SK-N-SH (cell line): ENCODE measurements at regions not wholly inside any gene's neighbourhood (a gene's known extent, or its start where the extent isn't known, plus 50 kb on each side); places are given as distances from the start of the nearest gene placed in this dataset.

Experiments
- CTCF ChIA-PET: fragments of 300-600, 350-600 bp; formaldehyde crosslinking; extraction: SDS; loops from one replicate; lab custom pipeline; 2021; lab: Yijun Ruan, JAX
- POLR2A ChIA-PET: fragments of 350-600 bp; sonication (Branson Sonifier 250); formaldehyde crosslinking; extraction: SDS; loops from one replicate; lab custom pipeline; 2020; ENCODE audit warnings: antibody characterized with exemption, inconsistent platforms; lab: Yijun Ruan, JAX
- DNase-seq: peaks from one replicate; pipeline ENCODE4 v3.0.0; 2012
- H2AFZ ChIP-seq: fragments of 200-600 bp; sonication (generic); 2 replicates; pipeline ENCODE4 v1.8.1; 2016; ENCODE audit warnings: antibody characterized with exemption, mild to moderate bottlenecking, low read depth
- H3F3A ChIP-seq: fragments of 200-600 bp; sonication (generic); replicated peaks from 2 replicates; pipeline ENCODE3; 2016; ENCODE audit warnings: antibody characterized with exemption, mild to moderate bottlenecking; ENCODE audit not compliant: insufficient read depth
- H3K27ac ChIP-seq, 2 experiments: fragments of 200-500 bp in 1 of 2; fragments of 200-600 bp in 1 of 2; sonication (Bioruptor generic) in 1 of 2; sonication (generic), shearing (Covaris generic) in 1 of 2; 2 replicates each; pipeline versions ENCODE4 v1.5.1 to v1.6.1; 2014 to 2016; ENCODE audit warnings: low read depth in 2 of 2, inconsistent platforms in 1 of 2, low read length in 1 of 2, mild to moderate bottlenecking in 1 of 2, mixed read lengths in 1 of 2
- H3K27me3 ChIP-seq: fragments of 200-600 bp; sonication (generic), shearing (Covaris generic); 2 replicates; pipeline ENCODE4 v1.6.1; 2016; ENCODE audit warnings: mixed run types; ENCODE audit not compliant: insufficient read depth
- H3K36me3 ChIP-seq, 2 experiments: fragments of 200-500 bp in 1 of 2; fragments of 200-600 bp in 1 of 2; sonication (Bioruptor generic) in 1 of 2; sonication (generic) in 1 of 2; replicated peaks in 1 of 2; 2 replicates each; pipeline versions ENCODE3 to v1.5.1; 2014 to 2016; ENCODE audit warnings: low read length in 1 of 2, mild to moderate bottlenecking in 1 of 2; ENCODE audit not compliant: insufficient read depth in 2 of 2, control insufficient read depth in 1 of 2
- H3K4me1 ChIP-seq, 2 experiments: fragments of 200-500 bp in 1 of 2; fragments of 200-600 bp in 1 of 2; sonication (Bioruptor generic) in 1 of 2; sonication (generic), shearing (Covaris generic) in 1 of 2; 2 replicates each; pipeline versions ENCODE4 v1.5.1 to v1.6.1; 2014 to 2016; ENCODE audit warnings: low read depth in 1 of 2, low read length in 1 of 2, mixed run types in 1 of 2; ENCODE audit not compliant: insufficient read depth in 2 of 2, control insufficient read depth in 1 of 2
- H3K4me2 ChIP-seq: fragments of 200-600 bp; sonication (generic), shearing (Covaris generic); 2 replicates; pipeline ENCODE4 v1.6.1; 2017; ENCODE audit warnings: mixed run types
- H3K4me3 ChIP-seq, 2 experiments: fragments of 200-500 bp in 1 of 2; fragments of 200-600 bp in 1 of 2; sonication (Bioruptor generic) in 1 of 2; sonication (generic), shearing (Covaris generic) in 1 of 2; 2 replicates each; pipeline versions ENCODE4 v1.5.1 to v1.8.1; 2014 to 2016; ENCODE audit warnings: low read depth in 2 of 2, inconsistent platforms in 1 of 2, low read length in 1 of 2, mild to moderate bottlenecking in 1 of 2, mixed read lengths in 1 of 2, moderate library complexity in 1 of 2
- H3K79me2 ChIP-seq: fragments of 200-600 bp; sonication (generic); 2 replicates; pipeline ENCODE4 v1.8.1; 2017; ENCODE audit warnings: mild to moderate bottlenecking; ENCODE audit not compliant: insufficient read depth
- H3K9ac ChIP-seq: fragments of 200-600 bp; sonication (generic); 2 replicates; pipeline ENCODE4 v1.6.1; 2017; ENCODE audit warnings: mixed run types
- H3K9me2 ChIP-seq: fragments of 200-600 bp; sonication (generic); 2 replicates; pipeline ENCODE4 v1.6.1; 2017; ENCODE audit warnings: mixed run types
- H3K9me3 ChIP-seq: fragments of 200-600 bp; sonication (generic); 2 replicates; pipeline ENCODE4 v1.6.1; 2017; ENCODE audit warnings: mixed run types, mild to moderate bottlenecking, moderate library complexity
- H4K20me1 ChIP-seq: fragments of 200-600 bp; sonication (generic); 2 replicates; pipeline ENCODE4 v1.6.1; 2017; ENCODE audit warnings: mild to moderate bottlenecking, mixed run types; ENCODE audit not compliant: insufficient read depth
- CHD2 ChIP-seq: fragments of 150-350 bp; IDR thresholded peaks from 2 replicates; pipeline ENCODE4 v1.6.1; 2018; ENCODE audit warnings: low read length; ENCODE audit not compliant: partially characterized antibody
- CTCF ChIP-seq: fragments of 200-600 bp; sonication (generic); IDR thresholded peaks from 2 replicates; pipeline ENCODE4 v1.6.1; 2017; ENCODE audit warnings: antibody characterized with exemption, mild to moderate bottlenecking, moderate library complexity
- ELF1 ChIP-seq: IDR thresholded peaks from 2 replicates; pipeline ENCODE4 v1.4.0; 2012
- EP300 ChIP-seq, 2 experiments: IDR thresholded peaks; 2 replicates each; pipeline versions ENCODE4 v1.4.0 to v1.6.1; 2012; ENCODE audit warnings: borderline replicate concordance in 1 of 2, low read depth in 1 of 2, low read length in 1 of 2
- EZH2phosphoT487 ChIP-seq: fragments of 200-600 bp; sonication (generic); IDR thresholded peaks from 2 replicates; pipeline ENCODE4 v1.6.1; 2017; ENCODE audit warnings: low read depth, mixed run types, mild to moderate bottlenecking, antibody characterized with exemption, moderate library complexity, borderline replicate concordance
- FOSL2 ChIP-seq: IDR thresholded peaks from 2 replicates; pipeline ENCODE4 v1.4.0; 2012; ENCODE audit warnings: low read depth, mild to moderate bottlenecking, moderate library complexity, borderline replicate concordance
- FOXJ3 ChIP-seq: sonication (generic); formaldehyde crosslinking; IDR thresholded peaks from 2 replicates; pipeline ENCODE4 v1.5.1; 2020; ENCODE audit warnings: mild to moderate bottlenecking, missing genetic modification reagents
- GABPA ChIP-seq: IDR thresholded peaks from 2 replicates; pipeline ENCODE4 v1.4.0; 2012; ENCODE audit warnings: low read depth, mild to moderate bottlenecking
- GATA2 ChIP-seq: sonication (generic); formaldehyde crosslinking; IDR thresholded peaks from 2 replicates; pipeline ENCODE4 v1.5.0; 2020; ENCODE audit warnings: mild to moderate bottlenecking, missing genetic modification reagents
- IRF3 ChIP-seq: fragments of 150-350 bp; IDR thresholded peaks from 2 replicates; pipeline ENCODE4 v1.6.1; 2016; ENCODE audit warnings: mild to moderate bottlenecking, low read depth, low read length
- JUND ChIP-seq: IDR thresholded peaks from 2 replicates; pipeline ENCODE4 v1.4.0; 2012
- NRF1 ChIP-seq: IDR thresholded peaks from 2 replicates; pipeline ENCODE4 v1.6.1; 2012; ENCODE audit warnings: low read depth, mild to moderate bottlenecking, low read length
- PBX3 ChIP-seq: IDR thresholded peaks from 2 replicates; pipeline ENCODE4; 2012
- POLR2AphosphoS5 ChIP-seq: IDR thresholded peaks from 2 replicates; pipeline ENCODE4 v1.6.1; 2012; ENCODE audit warnings: low read depth, low read length
- USF1 ChIP-seq: IDR thresholded peaks from 2 replicates; pipeline ENCODE4 v1.4.0; 2012; ENCODE audit warnings: low read depth, borderline replicate concordance
- YY1 ChIP-seq: IDR thresholded peaks from 2 replicates; pipeline ENCODE4 v1.4.0; 2012; ENCODE audit warnings: low read depth, mild to moderate bottlenecking
- ZBTB33 ChIP-seq: IDR thresholded peaks from 2 replicates; pipeline ENCODE4 v1.4.0; 2012; ENCODE audit warnings: low read depth, borderline replicate concordance
- WGBS: methylation state at CpG from one replicate; pipeline ENCODE4 v1.1.6; 2017; ENCODE audit warnings: low lambda C conversion rate; 5-methylcytosine and 5-hydroxymethylcytosine counted together

- TF ChIP-seq PBX3, result no peak
- no peak for TF ChIP-seq POLR2AphosphoS5
- no peak for TF ChIP-seq FOXJ3 (CRISPR knock-in tag)
- TF ChIP-seq EZH2phosphoT487, result no peak
- no peak for TF ChIP-seq CHD2
- TF ChIP-seq EP300 (IDR thresholded peaks at IDR 0.05; ENCODE audit: borderline replicate concordance in 1 of 2, low read depth in 1 of 2, low read length in 1 of 2), result no peak
- no peak for TF ChIP-seq FOSL2
- TF ChIP-seq GATA2 (CRISPR knock-in tag), result no peak
- TF ChIP-seq IRF3, result no peak
- no peak for TF ChIP-seq NRF1
- TF ChIP-seq CTCF, result no peak
- TF ChIP-seq JUND, result no peak
- TF ChIP-seq USF1, result no peak
- TF ChIP-seq YY1, result no peak
- no peak for TF ChIP-seq ZBTB33
- no peak for TF ChIP-seq ELF1
- TF ChIP-seq GABPA, result no peak
- H3K27ac ChIP-seq, result no peak overlapping the region
- POLR2A ChIA-PET, result no interaction called here
- no peaks in the 10 kb centered on the region for H4K20me1 ChIP-seq
- H3K9ac ChIP-seq, result no peak overlapping the region
- H3K4me3 ChIP-seq, result no peak overlapping the region
- no peak overlapping the region for H3K4me2 ChIP-seq
- no peaks in the 10 kb centered on the region for H3F3A ChIP-seq
- no peaks in the 10 kb centered on the region for H3K9me3 ChIP-seq
- WGBS, result 6% methylated on average over 4 of the region's 5 CpGs
- no peak for DNase-seq
- CTCF ChIA-PET, result interaction anchor here (1.0 to 1.9 kb wide), 4 partner anchors 10 to 178 kb away, joined by 3 to 10 read pairs (median 4); no protein-coding TSS in a partner anchor
- H3K27me3 ChIP-seq, result peaks cover 30% of the 10 kb centered on the region; the same call in 1 of the 2 replicates
- no peaks in the 10 kb centered on the region for H3K36me3 ChIP-seq
- H3K79me2 ChIP-seq, result no peaks in the 10 kb centered on the region
- H3K4me1 ChIP-seq, result no peaks in the 10 kb centered on the region
- no peaks in the 10 kb centered on the region for H3K9me2 ChIP-seq
- H2AFZ ChIP-seq, result no peak overlapping the region
Observed at GRCh38 chr19:29085206-29085605, 127.7 kb downstream of the UQCRFS1 start.
